HCT116 (cell line): ENCODE measurements at regions not wholly inside any gene's neighbourhood (a gene's known extent, or its start where the extent isn't known, plus 50 kb on each side); places are given as distances from the start of the nearest gene placed in this dataset.

Experiments
- CTCF ChIP-seq, 3 experiments: fragments of 200-600 bp in 1 of 3; sonication (generic) in 1 of 3; IDR thresholded peaks in 2 of 3; conservative IDR thresholded peaks in 1 of 3; 2 replicates each; pipeline ENCODE4 v1.5.1; 2012 to 2017; ENCODE audit warnings: low read depth in 2 of 3, low read length in 2 of 3, antibody characterized with exemption in 1 of 3, borderline replicate concordance in 1 of 3, control low read depth in 1 of 3, mild to moderate bottlenecking in 1 of 3, mixed read lengths in 1 of 3, mixed run types in 1 of 3, moderate library complexity in 1 of 3; ENCODE audit not compliant: insufficient read depth in 1 of 3
- ZNF274 ChIP-seq: fragments of 200-500 bp; sonication (Bioruptor generic); IDR thresholded peaks from 2 replicates; pipeline ENCODE4 v1.6.1; 2014; ENCODE audit warnings: mild to moderate bottlenecking, low read depth, low read length, inconsistent platforms

DNA sequence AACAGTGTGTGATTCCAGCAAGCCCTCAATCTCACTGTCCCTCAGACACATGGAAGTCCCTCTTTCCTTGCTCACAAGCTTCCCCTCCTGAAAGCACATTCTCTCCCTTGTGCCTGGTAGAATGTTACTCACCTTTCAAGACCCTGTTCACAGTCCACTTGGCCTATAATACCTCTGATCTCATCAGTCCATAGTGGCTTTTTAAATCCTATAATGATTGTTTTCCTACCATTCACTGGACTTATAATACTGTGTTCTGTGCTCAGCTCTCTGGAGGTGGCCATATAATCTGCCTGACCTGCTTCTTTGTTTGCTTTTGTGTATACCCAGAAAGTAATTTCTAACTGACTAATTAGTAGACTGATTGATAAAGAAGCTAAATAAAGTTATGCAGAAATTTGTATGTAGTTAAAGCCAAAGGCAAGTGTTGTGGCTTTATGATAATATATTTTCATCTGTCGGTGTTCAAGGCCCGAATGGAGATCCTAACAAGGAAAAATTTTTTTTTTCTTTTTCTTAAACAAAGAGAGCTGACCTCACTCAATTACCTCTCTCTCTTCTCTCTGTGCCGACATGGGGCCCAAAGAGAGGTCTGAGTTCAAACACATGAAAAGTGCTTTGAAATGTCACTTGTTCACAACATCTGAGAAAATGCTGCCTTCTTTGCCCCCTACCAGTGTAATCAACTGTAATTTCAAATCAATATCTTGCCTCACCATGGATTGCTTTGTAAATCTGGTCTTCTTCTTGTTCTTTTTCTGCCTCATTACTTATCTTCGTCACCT, 1033.0 kb upstream of the PIK3C3 start:
- no peak for TF ChIP-seq ZNF274
- no peak for TF ChIP-seq CTCF (IDR thresholded peaks at IDR 0.05 in 2 of 3, conservative IDR thresholded peaks at IDR 0.05 in 1 of 3; ENCODE audit: borderline replicate concordance in 1 of 3, insufficient read depth in 1 of 3, low read depth in 2 of 3, low read length in 2 of 3)
